Skin of body (tissue), 1 donor: ENCODE measurements at regions not wholly inside any gene's neighbourhood (a gene's known extent, or its start where the extent isn't known, plus 50 kb on each side); places are given as distances from the start of the nearest gene placed in this dataset.

Source experiments
- DNase-seq: peaks from one replicate; lab custom pipeline; 2025; lab: John Stamatoyannopoulos, UW

- no peak for DNase-seq
Measured at GRCh38 chr3:13158408-13158807, 85.2 kb upstream of the IQSEC1 start.

GRCh38 chr3:13157986-13158385, 84.8 kb upstream of the IQSEC1 start:
- DNase-seq: no peak

GRCh38 chr3:13152826-13153710, 79.8 kb upstream of the IQSEC1 start:
- no peak for DNase-seq

- DNase-seq: no peak
Measured at GRCh38 chr3:13150624-13151023, 77.4 kb upstream of the IQSEC1 start.

GRCh38 chr3:13149330-13150108, 76.3 kb upstream of the IQSEC1 start:
- no peak for DNase-seq

- no peak for DNase-seq
Measured at GRCh38 chr3:13148561-13149329, 75.5 kb upstream of the IQSEC1 start.

GRCh38 chr3:13148126-13148525, 74.9 kb upstream of the IQSEC1 start:
- DNase-seq: no peak

GRCh38 chr3:13147344-13147743, 74.1 kb upstream of the IQSEC1 start:
- no peak for DNase-seq

GRCh38 chr3:13146643-13147143, 73.5 kb upstream of the IQSEC1 start:
- no peak for DNase-seq

GRCh38 chr3:13145826-13146642, 72.8 kb upstream of the IQSEC1 start:
- DNase-seq: no peak

GRCh38 chr3:13145131-13145825, 72.0 kb upstream of the IQSEC1 start:
- no peak for DNase-seq

- DNase-seq: no peak
Measured at GRCh38 chr3:13144163-13145023, 71.2 kb upstream of the IQSEC1 start.

- no peak for DNase-seq
Measured at GRCh38 chr3:13143381-13144004, 70.3 kb upstream of the IQSEC1 start.

- no peak for DNase-seq
Measured at GRCh38 chr3:13142552-13143380, 69.5 kb upstream of the IQSEC1 start.

GRCh38 chr3:13141991-13142412, 68.8 kb upstream of the IQSEC1 start:
- no peak for DNase-seq

GRCh38 chr3:13141183-13141582, 68.0 kb upstream of the IQSEC1 start:
- no peak for DNase-seq

- no peak for DNase-seq
Measured at GRCh38 chr3:13140596-13140995, 67.4 kb upstream of the IQSEC1 start.
